ENCODE measurements at regions not wholly inside any gene's neighbourhood (a gene's known extent, or its start where the extent isn't known, plus 50 kb on each side); places are given as distances from the start of the nearest gene placed in this dataset.

- TF ChIP-seq RB1 (IDR thresholded peaks at IDR 0.05; ENCODE audit: low read depth) (no peak), FOSL1 (tag; conservative IDR thresholded peaks at IDR 0.05) (no peak), MEIS2 (IDR thresholded peaks at IDR 0.05; ENCODE audit: partially characterized antibody) (no peak), ZNF431 (CRISPR knock-in tag; IDR thresholded peaks at IDR 0.05) (no peak), BRD4 (IDR thresholded peaks at IDR 0.05) (no peak), NCOR1 (IDR thresholded peaks at IDR 0.05) (no peak), USF1 (CRISPR knock-in tag; IDR thresholded peaks at IDR 0.05) (no peak), BHLHE40 (IDR thresholded peaks at IDR 0.05; ENCODE audit: low read length) (no peak), THRB (CRISPR knock-in tag; conservative IDR thresholded peaks at IDR 0.05) (no peak), LARP7 (IDR thresholded peaks at IDR 0.05) (no peak), ZNF347 (CRISPR knock-in tag; IDR thresholded peaks at IDR 0.05; ENCODE audit: low read depth) (no peak)
- TF ChIP-seq, protein P1, sequence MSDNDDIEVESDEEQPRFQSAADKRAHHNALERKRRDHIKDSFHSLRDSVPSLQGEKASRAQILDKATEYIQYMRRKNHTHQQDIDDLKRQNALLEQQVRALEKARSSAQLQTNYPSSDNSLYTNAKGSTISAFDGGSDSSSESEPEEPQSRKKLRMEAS (CRISPR knock-in tag; IDR thresholded peaks at IDR 0.05): no peak
- TF ChIP-seq, protein P2, sequence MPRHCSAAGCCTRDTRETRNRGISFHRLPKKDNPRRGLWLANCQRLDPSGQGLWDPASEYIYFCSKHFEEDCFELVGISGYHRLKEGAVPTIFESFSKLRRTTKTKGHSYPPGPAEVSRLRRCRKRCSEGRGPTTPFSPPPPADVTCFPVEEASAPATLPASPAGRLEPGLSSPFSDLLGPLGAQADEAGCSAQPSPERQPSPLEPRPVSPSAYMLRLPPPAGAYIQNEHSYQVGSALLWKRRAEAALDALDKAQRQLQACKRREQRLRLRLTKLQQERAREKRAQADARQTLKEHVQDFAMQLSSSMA (CRISPR knock-in tag; IDR thresholded peaks at IDR 0.05): no peak
- TF ChIP-seq, protein P3, sequence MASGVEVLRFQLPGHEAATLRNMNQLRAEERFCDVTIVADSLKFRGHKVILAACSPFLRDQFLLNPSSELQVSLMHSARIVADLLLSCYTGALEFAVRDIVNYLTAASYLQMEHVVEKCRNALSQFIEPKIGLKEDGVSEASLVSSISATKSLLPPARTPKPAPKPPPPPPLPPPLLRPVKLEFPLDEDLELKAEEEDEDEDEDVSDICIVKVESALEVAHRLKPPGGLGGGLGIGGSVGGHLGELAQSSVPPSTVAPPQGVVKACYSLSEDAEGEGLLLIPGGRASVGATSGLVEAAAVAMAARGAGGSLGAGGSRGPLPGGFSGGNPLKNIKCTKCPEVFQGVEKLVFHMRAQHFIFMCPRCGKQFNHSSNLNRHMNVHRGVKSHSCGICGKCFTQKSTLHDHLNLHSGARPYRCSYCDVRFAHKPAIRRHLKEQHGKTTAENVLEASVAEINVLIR (CRISPR knock-in tag; IDR thresholded peaks at IDR 0.05): no peak
These were observed 216.9 kb downstream of the IGSF11 start for GRCh38 chr3:118817748-118818165.

Measured in K562 (cell line).